ENCODE measurements at regions not wholly inside any gene's neighbourhood (a gene's known extent, or its start where the extent isn't known, plus 50 kb on each side); places are given as distances from the start of the nearest gene placed in this dataset.

DNA sequence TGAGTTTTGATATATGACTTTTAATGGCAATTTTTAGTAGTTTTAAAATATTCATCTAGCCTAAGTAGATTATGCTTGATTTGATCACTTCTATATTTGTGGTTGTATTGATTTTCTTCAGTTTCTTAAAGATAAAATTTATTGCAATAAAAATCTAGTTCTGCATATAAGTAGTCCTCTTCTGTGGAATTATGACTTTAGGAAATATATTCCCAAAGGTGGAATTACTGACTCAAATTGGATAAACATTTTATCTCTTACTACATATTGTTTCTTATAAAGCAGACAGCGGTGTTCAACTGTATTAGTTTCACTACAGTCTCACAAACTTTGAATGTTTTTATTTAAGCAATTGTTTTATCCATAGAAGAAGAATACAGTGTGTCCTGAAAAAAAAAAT is 883.0 kb upstream of the SEMA6A start (continued):
- TF ChIP-seq, protein P1, sequence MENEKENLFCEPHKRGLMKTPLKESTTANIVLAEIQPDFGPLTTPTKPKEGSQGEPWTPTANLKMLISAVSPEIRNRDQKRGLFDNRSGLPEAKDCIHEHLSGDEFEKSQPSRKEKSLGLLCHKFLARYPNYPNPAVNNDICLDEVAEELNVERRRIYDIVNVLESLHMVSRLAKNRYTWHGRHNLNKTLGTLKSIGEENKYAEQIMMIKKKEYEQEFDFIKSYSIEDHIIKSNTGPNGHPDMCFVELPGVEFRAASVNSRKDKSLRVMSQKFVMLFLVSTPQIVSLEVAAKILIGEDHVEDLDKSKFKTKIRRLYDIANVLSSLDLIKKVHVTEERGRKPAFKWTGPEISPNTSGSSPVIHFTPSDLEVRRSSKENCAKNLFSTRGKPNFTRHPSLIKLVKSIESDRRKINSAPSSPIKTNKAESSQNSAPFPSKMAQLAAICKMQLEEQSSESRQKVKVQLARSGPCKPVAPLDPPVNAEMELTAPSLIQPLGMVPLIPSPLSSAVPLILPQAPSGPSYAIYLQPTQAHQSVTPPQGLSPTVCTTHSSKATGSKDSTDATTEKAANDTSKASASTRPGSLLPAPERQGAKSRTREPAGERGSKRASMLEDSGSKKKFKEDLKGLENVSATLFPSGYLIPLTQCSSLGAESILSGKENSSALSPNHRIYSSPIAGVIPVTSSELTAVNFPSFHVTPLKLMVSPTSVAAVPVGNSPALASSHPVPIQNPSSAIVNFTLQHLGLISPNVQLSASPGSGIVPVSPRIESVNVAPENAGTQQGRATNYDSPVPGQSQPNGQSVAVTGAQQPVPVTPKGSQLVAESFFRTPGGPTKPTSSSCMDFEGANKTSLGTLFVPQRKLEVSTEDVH (IDR thresholded peaks at IDR 0.05; ENCODE audit: low read depth, partially characterized antibody) = no peak
- no peak for TF ChIP-seq ZNF622 (IDR thresholded peaks at IDR 0.05)
- TF ChIP-seq, protein P2, sequence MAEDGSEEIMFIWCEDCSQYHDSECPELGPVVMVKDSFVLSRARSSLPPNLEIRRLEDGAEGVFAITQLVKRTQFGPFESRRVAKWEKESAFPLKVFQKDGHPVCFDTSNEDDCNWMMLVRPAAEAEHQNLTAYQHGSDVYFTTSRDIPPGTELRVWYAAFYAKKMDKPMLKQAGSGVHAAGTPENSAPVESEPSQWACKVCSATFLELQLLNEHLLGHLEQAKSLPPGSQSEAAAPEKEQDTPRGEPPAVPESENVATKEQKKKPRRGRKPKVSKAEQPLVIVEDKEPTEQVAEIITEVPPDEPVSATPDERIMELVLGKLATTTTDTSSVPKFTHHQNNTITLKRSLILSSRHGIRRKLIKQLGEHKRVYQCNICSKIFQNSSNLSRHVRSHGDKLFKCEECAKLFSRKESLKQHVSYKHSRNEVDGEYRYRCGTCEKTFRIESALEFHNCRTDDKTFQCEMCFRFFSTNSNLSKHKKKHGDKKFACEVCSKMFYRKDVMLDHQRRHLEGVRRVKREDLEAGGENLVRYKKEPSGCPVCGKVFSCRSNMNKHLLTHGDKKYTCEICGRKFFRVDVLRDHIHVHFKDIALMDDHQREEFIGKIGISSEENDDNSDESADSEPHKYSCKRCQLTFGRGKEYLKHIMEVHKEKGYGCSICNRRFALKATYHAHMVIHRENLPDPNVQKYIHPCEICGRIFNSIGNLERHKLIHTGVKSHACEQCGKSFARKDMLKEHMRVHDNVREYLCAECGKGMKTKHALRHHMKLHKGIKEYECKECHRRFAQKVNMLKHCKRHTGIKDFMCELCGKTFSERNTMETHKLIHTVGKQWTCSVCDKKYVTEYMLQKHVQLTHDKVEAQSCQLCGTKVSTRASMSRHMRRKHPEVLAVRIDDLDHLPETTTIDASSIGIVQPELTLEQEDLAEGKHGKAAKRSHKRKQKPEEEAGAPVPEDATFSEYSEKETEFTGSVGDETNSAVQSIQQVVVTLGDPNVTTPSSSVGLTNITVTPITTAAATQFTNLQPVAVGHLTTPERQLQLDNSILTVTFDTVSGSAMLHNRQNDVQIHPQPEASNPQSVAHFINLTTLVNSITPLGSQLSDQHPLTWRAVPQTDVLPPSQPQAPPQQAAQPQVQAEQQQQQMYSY (CRISPR knock-in tag; IDR thresholded peaks at IDR 0.05) = no peak

- no peaks in the 10 kb centered on the region for H3K4me1 ChIP-seq (ENCODE audit: control insufficient read depth, insufficient read depth, low read length)
- no peak for TF ChIP-seq PML (IDR thresholded peaks at IDR 0.05; ENCODE audit: low read length)
- TF ChIP-seq, protein P3, sequence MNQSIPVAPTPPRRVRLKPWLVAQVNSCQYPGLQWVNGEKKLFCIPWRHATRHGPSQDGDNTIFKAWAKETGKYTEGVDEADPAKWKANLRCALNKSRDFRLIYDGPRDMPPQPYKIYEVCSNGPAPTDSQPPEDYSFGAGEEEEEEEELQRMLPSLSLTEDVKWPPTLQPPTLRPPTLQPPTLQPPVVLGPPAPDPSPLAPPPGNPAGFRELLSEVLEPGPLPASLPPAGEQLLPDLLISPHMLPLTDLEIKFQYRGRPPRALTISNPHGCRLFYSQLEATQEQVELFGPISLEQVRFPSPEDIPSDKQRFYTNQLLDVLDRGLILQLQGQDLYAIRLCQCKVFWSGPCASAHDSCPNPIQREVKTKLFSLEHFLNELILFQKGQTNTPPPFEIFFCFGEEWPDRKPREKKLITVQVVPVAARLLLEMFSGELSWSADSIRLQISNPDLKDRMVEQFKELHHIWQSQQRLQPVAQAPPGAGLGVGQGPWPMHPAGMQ (IDR thresholded peaks at IDR 0.05; ENCODE audit: borderline replicate concordance) = no peak
- no peaks in the 10 kb centered on the region for H3K79me2 ChIP-seq (ENCODE audit: control insufficient read depth, insufficient read depth, low read length)
- no peaks in the 10 kb centered on the region for H3K27me3 ChIP-seq (replicated peaks in 1 of 2; ENCODE audit: control insufficient read depth in 2 of 2, insufficient read depth in 2 of 2, low read length in 1 of 2)
- intact Hi-C loops (cut with micrococcal nuclease; ENCODE audit: unreplicated experiment) = loop anchor here (5.0 to 10.0 kb wide), 3 partner anchors 558 to 1500 kb away; partner anchors contain the start of gene SEMA6A
- H3K9ac ChIP-seq (ENCODE audit: control insufficient read depth, insufficient read depth, low read length) = no peak overlapping the region
- RAD21 ChIA-PET (ENCODE audit: unreplicated experiment) = no interaction called here
- H4K20me1 ChIP-seq (ENCODE audit: control insufficient read depth, insufficient read depth) = no peaks in the 10 kb centered on the region
- no peaks in the 10 kb centered on the region for H3K36me3 ChIP-seq (ENCODE audit: control insufficient read depth in 2 of 2, insufficient read depth in 2 of 2, low read length in 1 of 2)
- DNase-seq (ENCODE audit: low read depth, low spot score) = no peak
- CTCF ChIA-PET = no interaction called here
- SMC1A ChIA-PET (ENCODE audit: uncharacterized antibody, unreplicated experiment) = no interaction called here
- H3K4me2 ChIP-seq (ENCODE audit: control insufficient read depth, insufficient read depth) = no peak overlapping the region
- H3K4me3 ChIP-seq = no peak overlapping the region
- WGBS (ENCODE audit: insufficient coverage, insufficient replicate concordance, low lambda C conversion rate, missing lambda C conversion rate) = 18% methylated on average over 4 of the region's 4 CpGs
- no peak for ATAC-seq
- H3K27ac ChIP-seq (ENCODE audit: control insufficient read depth, insufficient read depth) = no peak overlapping the region
- POLR2A ChIA-PET = no interaction called here
- FAIRE-seq = no peak
- H2AFZ ChIP-seq (ENCODE audit: control insufficient read depth, low read depth, low read length) = no peak overlapping the region
- in situ Hi-C loops (cut with MboI) = loop anchor here (10.0 to 25.0 kb wide), 2 partner anchors 1155 to 1338 kb away; no protein-coding TSS in a partner anchor
- no TSS peak for BruUV-seq (replicated peaks)
- no peaks in the 10 kb centered on the region for H3K9me3 ChIP-seq (replicated peaks; ENCODE audit: control insufficient read depth, insufficient read depth, low read length)
Measured at GRCh38 chr5:117456866-117457470, 882.3 kb upstream of the SEMA6A start.

All from GM12878 (cell line).